ENCODE measurements at regions not wholly inside any gene's neighbourhood (a gene's known extent, or its start where the extent isn't known, plus 50 kb on each side); places are given as distances from the start of the nearest gene placed in this dataset.

DNA sequence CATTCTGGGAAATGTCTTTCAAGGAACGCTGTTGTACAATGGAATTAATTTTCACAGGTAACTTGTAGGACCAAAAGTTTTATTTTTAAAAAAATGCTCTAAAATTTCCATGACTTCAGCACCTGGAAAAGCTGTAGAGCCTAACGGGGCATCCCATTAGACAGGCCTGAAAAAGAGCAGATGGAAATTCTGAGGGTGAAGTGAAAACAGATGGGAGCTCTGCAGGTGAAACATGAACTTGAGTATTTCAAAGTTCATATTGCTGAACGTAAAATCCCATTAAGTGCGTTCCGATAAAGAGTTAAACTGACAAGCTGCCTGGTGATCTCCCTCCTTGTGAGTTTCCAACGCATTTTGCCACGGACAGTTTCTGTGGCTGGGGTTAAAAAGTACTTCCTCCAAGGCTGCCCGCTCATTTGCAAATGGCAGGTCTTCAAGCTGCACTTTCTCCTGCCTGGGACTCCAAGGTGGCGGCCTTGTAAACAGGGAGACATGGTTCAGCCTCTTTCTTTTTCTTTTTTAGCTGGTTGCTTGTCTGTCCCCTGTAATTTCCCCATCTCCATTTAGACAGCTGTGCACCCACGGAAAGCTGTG lies 450.4 kb downstream of the FGF9 start (continued):
- TF ChIP-seq ZNF75A (CRISPR knock-in tag; IDR thresholded peaks at IDR 0.05) (no peak), MECOM (CRISPR knock-in tag; IDR thresholded peaks at IDR 0.05) (no peak)
- TF ChIP-seq, protein P1, sequence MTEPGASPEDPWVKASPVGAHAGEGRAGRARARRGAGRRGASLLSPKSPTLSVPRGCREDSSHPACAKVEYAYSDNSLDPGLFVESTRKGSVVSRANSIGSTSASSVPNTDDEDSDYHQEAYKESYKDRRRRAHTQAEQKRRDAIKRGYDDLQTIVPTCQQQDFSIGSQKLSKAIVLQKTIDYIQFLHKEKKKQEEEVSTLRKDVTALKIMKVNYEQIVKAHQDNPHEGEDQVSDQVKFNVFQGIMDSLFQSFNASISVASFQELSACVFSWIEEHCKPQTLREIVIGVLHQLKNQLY (CRISPR knock-in tag; conservative IDR thresholded peaks at IDR 0.05): no peak
- TF ChIP-seq, protein P2, sequence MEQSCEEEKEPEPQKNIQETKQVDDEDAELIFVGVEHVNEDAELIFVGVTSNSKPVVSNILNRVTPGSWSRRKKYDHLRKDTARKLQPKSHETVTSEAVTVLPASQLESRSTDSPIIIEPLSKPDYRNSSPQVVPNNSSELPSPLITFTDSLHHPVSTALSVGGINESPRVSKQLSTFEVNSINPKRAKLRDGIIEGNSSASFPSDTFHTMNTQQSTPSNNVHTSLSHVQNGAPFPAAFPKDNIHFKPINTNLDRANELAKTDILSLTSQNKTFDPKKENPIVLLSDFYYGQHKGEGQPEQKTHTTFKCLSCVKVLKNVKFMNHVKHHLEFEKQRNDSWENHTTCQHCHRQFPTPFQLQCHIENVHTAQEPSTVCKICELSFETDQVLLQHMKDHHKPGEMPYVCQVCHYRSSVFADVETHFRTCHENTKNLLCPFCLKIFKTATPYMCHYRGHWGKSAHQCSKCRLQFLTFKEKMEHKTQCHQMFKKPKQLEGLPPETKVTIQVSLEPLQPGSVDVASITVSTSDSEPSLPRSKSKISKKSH (CRISPR knock-in tag; IDR thresholded peaks at IDR 0.05): no peak

DNA sequence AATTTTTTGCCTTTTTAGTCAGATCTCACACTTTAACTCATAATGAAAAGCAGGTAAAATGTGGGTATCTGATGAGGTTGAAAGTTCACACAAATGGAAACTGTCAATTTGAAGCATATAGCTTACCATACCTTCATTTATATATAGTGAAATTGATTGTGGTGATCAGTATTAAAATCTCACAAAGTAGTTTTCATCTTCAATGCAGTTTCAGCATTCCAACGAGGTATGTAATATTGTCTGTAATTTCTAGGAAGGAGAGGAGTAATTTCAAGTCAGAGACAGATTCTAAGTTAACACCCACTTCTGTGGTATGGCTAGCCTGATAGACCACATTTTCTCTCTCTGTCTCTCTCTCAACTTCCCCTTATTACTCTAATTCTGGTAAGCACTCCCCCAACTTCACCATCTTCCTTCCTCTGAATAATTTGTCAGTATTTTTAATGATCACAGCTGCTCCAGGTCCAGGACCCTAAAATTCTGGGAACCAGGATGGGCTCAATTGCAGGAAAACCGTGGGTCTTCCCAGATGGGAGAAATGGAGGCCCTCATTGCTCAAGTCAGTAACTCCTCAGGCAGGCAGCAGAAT lies 455.7 kb downstream of the FGF9 start:
- Histone ChIP-seq H3K4me2 (ENCODE audit: insufficient read depth, low read length) (no peak overlapping the region), H3K27me3 (ENCODE audit: control insufficient read depth in 2 of 2, insufficient read depth in 2 of 2, low read length in 2 of 2) (no peaks in the 10 kb centered on the region), H3K9me3 (replicated peaks; ENCODE audit: control insufficient read depth, insufficient read depth, low read depth, low read length) (no peaks in the 10 kb centered on the region), H3K9ac (ENCODE audit: insufficient read depth in 1 of 2, low read depth in 2 of 2, low read length in 2 of 2) (no peak overlapping the region), H2AFZ (ENCODE audit: low read depth, low read length) (no peak overlapping the region), H3K9me1 (ENCODE audit: control insufficient read depth, insufficient read depth, low read length) (no peaks in the 10 kb centered on the region), H3K27ac (ENCODE audit: extremely low read depth, low read depth, low read length) (no peak overlapping the region), H3K36me3 (ENCODE audit: control insufficient read depth, insufficient read depth, low read length) (no peaks in the 10 kb centered on the region), H4K20me1 (replicated peaks; ENCODE audit: control insufficient read depth, insufficient read depth, low read length) (no peaks in the 10 kb centered on the region), H3K4me3 (no peak overlapping the region), H3K79me2 (ENCODE audit: control insufficient read depth, insufficient read depth, low read length) (no peaks in the 10 kb centered on the region), H3K4me1 (replicated peaks in 1 of 2; ENCODE audit: control insufficient read depth in 2 of 2, insufficient read depth in 2 of 2, low read length in 2 of 2) (no peaks in the 10 kb centered on the region)
- DNase-seq (ENCODE audit: extremely low read depth in 1 of 4, low spot score in 3 of 4): no peak
- intact Hi-C loops (cut with micrococcal nuclease) (no loop called here), in situ Hi-C loops (cut with MboI) (no loop called here)
- POLR2A ChIA-PET: interaction anchor here (1.0 kb wide), 1 partner anchor 9 kb away, joined by 3 read pairs; no protein-coding TSS in a partner anchor
- FAIRE-seq: no peak
- no peak for ATAC-seq
- CTCF ChIA-PET (ENCODE audit: low intra/inter-chr PET ratio): no interaction called here
- WGBS (ENCODE audit: insufficient coverage, low coverage, missing lambda C conversion rate): 0% methylated on average over 2 of the region's 2 CpGs
- no TSS peak for BruUV-seq (replicated peaks)
- TF ChIP-seq, protein P3, sequence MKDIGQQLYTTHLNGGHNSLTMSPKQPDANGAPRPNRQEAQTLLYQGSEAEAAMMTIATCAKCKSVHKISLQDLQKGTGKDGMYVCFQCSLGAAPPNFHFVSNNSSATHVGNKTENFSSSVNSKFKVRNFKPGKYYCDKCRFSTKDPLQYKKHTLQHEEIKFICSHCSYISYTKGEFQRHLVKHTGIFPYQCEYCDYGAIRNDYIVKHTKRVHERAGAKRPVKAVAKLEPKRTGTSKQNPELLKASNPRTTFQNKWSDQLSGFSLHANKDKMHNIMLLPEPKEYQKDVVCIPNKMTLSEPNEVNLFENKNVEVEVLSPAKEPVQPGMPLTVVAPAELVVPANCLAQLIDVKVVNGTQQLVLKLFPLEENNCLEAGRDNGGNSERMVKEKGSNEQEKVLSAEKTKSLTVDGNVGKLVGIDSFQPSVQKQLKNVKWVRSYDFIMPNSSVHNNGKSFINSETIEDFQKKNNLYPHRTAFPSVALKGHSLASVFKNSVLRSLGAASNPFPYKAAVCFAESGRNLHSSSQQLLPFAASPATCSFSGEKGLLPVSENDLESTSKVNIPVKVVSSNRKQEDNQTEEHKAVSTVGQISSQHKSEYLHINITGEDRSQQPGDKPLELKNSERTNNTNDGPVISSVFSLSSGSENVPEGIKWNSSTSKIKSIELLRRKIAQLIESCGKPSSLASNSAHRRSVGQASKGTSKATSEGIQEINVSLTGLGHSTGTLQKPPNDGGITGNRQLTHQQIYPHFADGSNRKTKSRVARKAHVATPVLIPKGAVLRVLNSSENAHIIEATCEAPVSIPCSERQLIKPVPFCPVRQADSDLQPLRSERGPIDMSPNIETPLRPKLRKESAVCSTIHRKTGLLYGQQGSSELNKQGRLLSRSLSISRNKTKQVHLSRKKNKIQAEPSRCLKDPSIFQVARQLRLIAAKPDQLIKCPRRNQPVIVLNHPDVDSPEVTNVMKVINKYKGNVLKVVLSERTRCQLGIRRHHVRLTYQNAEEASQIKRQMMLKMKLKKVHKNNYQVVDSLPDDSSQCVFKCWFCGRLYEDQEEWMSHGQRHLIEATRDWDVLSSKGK (CRISPR knock-in tag; IDR thresholded peaks at IDR 0.05): no peak
- TF ChIP-seq, protein P4, sequence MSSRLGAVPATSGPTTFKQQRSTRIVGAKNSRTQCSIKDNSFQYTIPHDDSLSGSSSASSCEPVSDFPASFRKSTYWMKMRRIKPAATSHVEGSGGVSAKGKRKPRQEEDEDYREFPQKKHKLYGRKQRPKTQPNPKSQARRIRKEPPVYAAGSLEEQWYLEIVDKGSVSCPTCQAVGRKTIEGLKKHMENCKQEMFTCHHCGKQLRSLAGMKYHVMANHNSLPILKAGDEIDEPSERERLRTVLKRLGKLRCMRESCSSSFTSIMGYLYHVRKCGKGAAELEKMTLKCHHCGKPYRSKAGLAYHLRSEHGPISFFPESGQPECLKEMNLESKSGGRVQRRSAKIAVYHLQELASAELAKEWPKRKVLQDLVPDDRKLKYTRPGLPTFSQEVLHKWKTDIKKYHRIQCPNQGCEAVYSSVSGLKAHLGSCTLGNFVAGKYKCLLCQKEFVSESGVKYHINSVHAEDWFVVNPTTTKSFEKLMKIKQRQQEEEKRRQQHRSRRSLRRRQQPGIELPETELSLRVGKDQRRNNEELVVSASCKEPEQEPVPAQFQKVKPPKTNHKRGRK (tag; IDR thresholded peaks at IDR 0.05): no peak
- TF ChIP-seq POU5F1 (IDR thresholded peaks at IDR 0.05; ENCODE audit: borderline replicate concordance, low read depth, low read length, partially characterized antibody) (no peak), MED1 (CRISPR knock-in tag; IDR thresholded peaks at IDR 0.05; ENCODE audit: borderline replicate concordance) (no peak), POLR2A (conservative IDR thresholded peaks at IDR 0.05) (no peak), ZNF77 (CRISPR knock-in tag; IDR thresholded peaks at IDR 0.05) (no peak)
